H1 (cell line): ENCODE measurements at regions not wholly inside any gene's neighbourhood (a gene's known extent, or its start where the extent isn't known, plus 50 kb on each side); places are given as distances from the start of the nearest gene placed in this dataset.
A peak's percentile ranks its signal among the peaks of the same experiment; 100 is the strongest.

ENCODE experiments used
- CTCF ChIA-PET: fragments of 300-600 bp; sonication (Branson Sonifier 250); formaldehyde crosslinking; loops from one replicate; lab custom pipeline; 2021; ENCODE audit not compliant: partially characterized antibody; lab: Charles Lee
- POLR2A ChIA-PET: fragments of 300-600 bp; sonication (Branson Sonifier 250); formaldehyde crosslinking; loops from one replicate; lab custom pipeline; 2021; ENCODE audit warnings: inconsistent platforms; ENCODE audit not compliant: partially characterized antibody; lab: Charles Lee
- DNase-seq, 2 experiments: peaks; one replicate each; pipeline versions ENCODE4 v3.0.0 to v3.0.0-alpha.2; 2010 to 2022; ENCODE audit warnings: low spot score in 2 of 2, low read depth in 1 of 2, mixed read lengths in 1 of 2
- FAIRE-seq: peaks from 2 replicates; lab custom pipeline; 2011; peaks lifted over from hg19 to GRCh38; lab: Jason Lieb, UNC
- H2AFZ ChIP-seq: 2 replicates; pipeline ENCODE4 v1.8.1; 2012; ENCODE audit warnings: low read length, inconsistent platforms
- H2AK5ac ChIP-seq: 2 replicates; pipeline ENCODE4 v1.6.1; 2013; ENCODE audit warnings: low read depth, low read length
- H2BK120ac ChIP-seq: replicated peaks from 2 replicates; pipeline ENCODE3; 2013; ENCODE audit warnings: low read depth, low read length, inconsistent platforms
- H2BK12ac ChIP-seq: 2 replicates; pipeline ENCODE4 v1.6.1; 2013; ENCODE audit warnings: low read depth, low read length
- H2BK15ac ChIP-seq: 2 replicates; pipeline ENCODE4 v1.6.1; 2013; ENCODE audit warnings: low read length
- H2BK20ac ChIP-seq: 2 replicates; pipeline ENCODE4 v1.6.1; 2013; ENCODE audit warnings: low read length
- H2BK5ac ChIP-seq: 2 replicates; pipeline ENCODE4 v1.6.1; 2013; ENCODE audit warnings: low read depth, low read length
- H3K14ac ChIP-seq: 2 replicates; pipeline ENCODE4 v1.6.1; 2013; ENCODE audit warnings: inconsistent platforms; ENCODE audit not compliant: insufficient read length
- H3K18ac ChIP-seq: 2 replicates; pipeline ENCODE4 v1.6.1; 2013; ENCODE audit warnings: low read length; ENCODE audit errors: extremely low read depth
- H3K23ac ChIP-seq: 2 replicates; pipeline ENCODE4 v1.6.1; 2013; ENCODE audit warnings: inconsistent platforms; ENCODE audit not compliant: insufficient read length
- H3K23me2 ChIP-seq: 2 replicates; pipeline ENCODE4 v1.6.1; 2013; ENCODE audit warnings: low read depth, low read length
- H3K27ac ChIP-seq: 2 replicates; pipeline ENCODE4 v1.6.1; 2011; ENCODE audit warnings: low read depth, low read length, inconsistent platforms
- H3K27me3 ChIP-seq, 4 experiments: replicated peaks in 1 of 4; 1 replicate in 1 of 4; 2 replicates in 3 of 4; pipeline versions ENCODE4 v1.6.1 to v1.8.1; 2011 to 2013; ENCODE audit warnings: low read length in 3 of 4, mild to moderate bottlenecking in 3 of 4, inconsistent platforms in 2 of 4, mixed read lengths in 2 of 4, moderate library complexity in 1 of 4; ENCODE audit not compliant: control insufficient read depth in 3 of 4, insufficient read depth in 3 of 4; ENCODE audit errors: extremely low read depth in 1 of 4
- H3K36me3 ChIP-seq, 4 experiments: 2 replicates each; pipeline versions ENCODE4 v1.6.1 to v1.8.1; 2011 to 2013; ENCODE audit warnings: mild to moderate bottlenecking in 4 of 4, low read length in 3 of 4, moderate library complexity in 2 of 4, control low read depth in 1 of 4, inconsistent platforms in 1 of 4; ENCODE audit not compliant: insufficient read depth in 4 of 4, control insufficient read depth in 2 of 4
- H3K4ac ChIP-seq: replicated peaks from 2 replicates; pipeline ENCODE3; 2013; ENCODE audit warnings: low read length, low read depth, mixed read lengths, inconsistent platforms; ENCODE audit not compliant: insufficient read length
- H3K4me1 ChIP-seq, 4 experiments: replicated peaks in 1 of 4; 1 replicate in 1 of 4; 2 replicates in 3 of 4; pipeline versions ENCODE4 v1.6.1 to v1.8.1; 2011 to 2013; ENCODE audit warnings: low read length in 3 of 4, inconsistent platforms in 2 of 4, mixed read lengths in 1 of 4; ENCODE audit not compliant: insufficient read depth in 4 of 4, control insufficient read depth in 3 of 4
- H3K4me2 ChIP-seq, 2 experiments: 2 replicates each; pipeline versions ENCODE4 v1.6.1 to v1.8.1; 2011 to 2013; ENCODE audit warnings: low read depth in 2 of 2, low read length in 2 of 2, control low read depth in 1 of 2, inconsistent platforms in 1 of 2, mild to moderate bottlenecking in 1 of 2; ENCODE audit not compliant: insufficient read depth in 1 of 2
- H3K4me3 ChIP-seq, 4 experiments: fragments of 200-600, 300-600 bp in 1 of 4; sonication (generic), shearing (Covaris generic), sonication (Bioruptor Twin) in 1 of 4; 2 replicates each; pipeline versions ENCODE4 v1.5.1 to v1.8.1; 2011 to 2016; ENCODE audit warnings: low read length in 4 of 4, low read depth in 3 of 4, control low read depth in 2 of 4, inconsistent platforms in 2 of 4, mild to moderate bottlenecking in 2 of 4, mixed read lengths in 1 of 4, moderate library complexity in 1 of 4; ENCODE audit not compliant: insufficient read depth in 2 of 4; ENCODE audit errors: extremely low read depth in 1 of 4
- H3K56ac ChIP-seq: replicated peaks from 2 replicates; pipeline ENCODE3; 2013; ENCODE audit warnings: low read depth, mild to moderate bottlenecking, mixed read lengths, low read length, inconsistent platforms; ENCODE audit not compliant: insufficient read length
- H3K79me1 ChIP-seq: 2 replicates; pipeline ENCODE4 v1.6.1; 2013; ENCODE audit warnings: low read depth, low read length, control low read depth
- H3K79me2 ChIP-seq, 2 experiments: 2 replicates each; pipeline versions ENCODE4 v1.6.1 to v1.8.1; 2012 to 2013; ENCODE audit warnings: low read length in 2 of 2, mild to moderate bottlenecking in 2 of 2, inconsistent platforms in 1 of 2; ENCODE audit not compliant: insufficient read depth in 2 of 2, control insufficient read depth in 1 of 2
- H3K9ac ChIP-seq, 4 experiments: replicated peaks in 1 of 4; 1 replicate in 1 of 4; 2 replicates in 3 of 4; pipeline versions ENCODE4 v1.6.1 to v1.8.1; 2011 to 2013; ENCODE audit warnings: low read depth in 3 of 4, low read length in 3 of 4, control low read depth in 2 of 4, mild to moderate bottlenecking in 2 of 4, moderate library complexity in 2 of 4, inconsistent platforms in 1 of 4; ENCODE audit errors: extremely low read depth in 1 of 4
- H3K9me3 ChIP-seq, 2 experiments: 2 replicates each; pipeline versions ENCODE4 v1.6.1 to v1.8.1; 2012 to 2013; ENCODE audit warnings: mild to moderate bottlenecking in 2 of 2, moderate library complexity in 2 of 2, control low read depth in 1 of 2, inconsistent platforms in 1 of 2, low read depth in 1 of 2, low read length in 1 of 2, mixed read lengths in 1 of 2; ENCODE audit not compliant: insufficient read depth in 2 of 2
- H4K20me1 ChIP-seq, 2 experiments: replicated peaks in 1 of 2; 2 replicates each; pipeline versions ENCODE3 to v1.8.1; 2011 to 2013; ENCODE audit warnings: inconsistent platforms in 2 of 2, low read length in 2 of 2, mild to moderate bottlenecking in 1 of 2; ENCODE audit not compliant: insufficient read depth in 2 of 2, control insufficient read depth in 1 of 2
- H4K5ac ChIP-seq: 2 replicates; pipeline ENCODE4 v1.6.1; 2013; ENCODE audit warnings: low read length, low read depth, mixed read lengths, inconsistent platforms; ENCODE audit not compliant: insufficient read length
- H4K8ac ChIP-seq: 2 replicates; pipeline ENCODE4 v1.8.0; 2013; ENCODE audit warnings: mild to moderate bottlenecking, moderate library complexity, low read length, inconsistent platforms; ENCODE audit not compliant: insufficient read depth; ENCODE audit errors: extremely low read depth
- H4K91ac ChIP-seq: replicated peaks from 2 replicates; pipeline ENCODE3; 2013; ENCODE audit warnings: low read length, mixed read lengths, inconsistent platforms; ENCODE audit not compliant: insufficient read length
- ATF3 ChIP-seq: IDR thresholded peaks from 2 replicates; pipeline ENCODE4 v1.6.1; 2011; ENCODE audit warnings: low read depth, mild to moderate bottlenecking, low read length; ENCODE audit not compliant: insufficient read depth
- CTBP2 ChIP-seq: IDR thresholded peaks from 2 replicates; pipeline ENCODE4 v1.7.0; 2011; ENCODE audit warnings: borderline replicate concordance, mild to moderate bottlenecking, moderate library complexity, mixed read lengths, low read length; ENCODE audit not compliant: insufficient read depth, insufficient read length
- EP300 ChIP-seq, 2 experiments: IDR thresholded peaks; 1 replicate in 1 of 2; 2 replicates in 1 of 2; pipeline ENCODE4 v1.6.1; 2011 to 2012; ENCODE audit warnings: low read depth in 2 of 2, low read length in 2 of 2, mild to moderate bottlenecking in 2 of 2, borderline replicate concordance in 1 of 2, inconsistent platforms in 1 of 2, moderate library complexity in 1 of 2
- GABPA ChIP-seq: IDR thresholded peaks from 2 replicates; pipeline ENCODE4 v1.6.1; 2011; ENCODE audit warnings: mild to moderate bottlenecking, low read length, moderate library complexity, borderline replicate concordance; ENCODE audit not compliant: insufficient read depth
- RFX5 ChIP-seq: IDR thresholded peaks from 2 replicates; pipeline ENCODE4 v1.6.1; 2011; ENCODE audit warnings: low read depth, low read length, improper control_type of control experiment, borderline replicate concordance
- RNF2 ChIP-seq: fragments of 200-900, 300-1000 bp; sonication (generic); IDR thresholded peaks from 2 replicates; pipeline ENCODE4 v1.7.1; 2016; ENCODE audit warnings: borderline replicate concordance, low read depth, mild to moderate bottlenecking, antibody characterized with exemption, low read length; ENCODE audit not compliant: poor library complexity, severe bottlenecking; ENCODE audit errors: missing control alignments
- SP2 ChIP-seq: IDR thresholded peaks from 2 replicates; pipeline ENCODE4 v1.6.1; 2012; ENCODE audit warnings: mild to moderate bottlenecking, low read length, inconsistent platforms
- TAF1 ChIP-seq: IDR thresholded peaks from 2 replicates; pipeline ENCODE4 v1.6.1; 2011; ENCODE audit warnings: mild to moderate bottlenecking, low read depth, low read length
- TAF7 ChIP-seq: optimal IDR thresholded peaks from 2 replicates; pipeline ENCODE3; 2011; ENCODE audit warnings: low read depth, mild to moderate bottlenecking, inconsistent platforms, low read length, moderate library complexity, borderline replicate concordance
- YY1 ChIP-seq: IDR thresholded peaks from 2 replicates; pipeline ENCODE4 v1.6.1; 2011; ENCODE audit warnings: low read depth, mild to moderate bottlenecking, low read length
- WGBS, 2 experiments: shearing (Covaris generic) in 1 of 2; methylation state at CpG; one replicate each; pipeline versions ENCODE4 v1.1.6 to v1.1.7; 2013 to 2015; ENCODE audit warnings: low lambda C conversion rate in 2 of 2, mixed read lengths in 2 of 2, inconsistent platforms in 1 of 2, low coverage in 1 of 2, missing lambda C conversion rate in 1 of 2; ENCODE audit not compliant: insufficient replicate concordance in 2 of 2, insufficient coverage in 1 of 2, insufficient read length in 1 of 2; ENCODE audit errors: extremely low coverage in 1 of 2, missing lambda C conversion rate in 1 of 2; 5-methylcytosine and 5-hydroxymethylcytosine counted together

GRCh38 chr5:116814626-116815385, 240.2 kb upstream of the SEMA6A start:
- Histone ChIP-seq H3K36me3 (no peaks in the 10 kb centered on the region), H2BK20ac (peak overlapping the region; percentile 73; the same call in 1 of the 2 replicates), H3K23ac (no peak overlapping the region), H3K9me3 (no peaks in the 10 kb centered on the region), H2BK15ac (no peak overlapping the region), H2AK5ac (no peak overlapping the region), H3K27ac (no peak overlapping the region), H3K4ac (no peak overlapping the region), H3K23me2 (no peaks in the 10 kb centered on the region), H3K56ac (no peak overlapping the region), H2AFZ (no peak overlapping the region), H4K20me1 (no peaks in the 10 kb centered on the region), H3K9ac (no peak overlapping the region; a peak in 1 of 7 replicates), H4K91ac (peak overlapping the region; percentile 49), H3K18ac (peak overlapping the region; percentile 16; the same call in 1 of the 2 replicates), H3K4me2 (no peak overlapping the region), H2BK120ac (peak overlapping the region; percentile 80), H3K4me1 (peaks cover 2 to 14% (median 13%) of the 10 kb centered on the region in 4 experiments; a peak in 5 of 7 replicates), H4K5ac (peak overlapping the region; percentile 60), H2BK5ac (peak overlapping the region; percentile 50; the same call in 1 of the 2 replicates), H3K27me3 (no peaks in the 10 kb centered on the region), H3K79me1 (no peaks in the 10 kb centered on the region), H2BK12ac (peak overlapping the region; percentile 70), H3K79me2 (no peaks in the 10 kb centered on the region), H4K8ac (no peak overlapping the region), H3K14ac (no peak overlapping the region), H3K4me3 (no peak overlapping the region)
- ChIA-PET CTCF (no interaction called here), POLR2A (interaction anchor here (1.5 to 1.8 kb wide), 2 partner anchors 50 to 240 kb away, joined by 4 to 7 read pairs; partner anchors contain the start of gene SEMA6A)
- FAIRE-seq (peak; percentile 72), DNase-seq (no peak)
- WGBS, 2 experiments = 82% methylated on average over 10 of the region's 10 CpGs; no CpG with 5 or more reads in 1 of the 2 experiments
- no peak for TF ChIP-seq TAF7
- no peak for TF ChIP-seq SP2
- TF ChIP-seq CTBP2 = no peak
- no peak for TF ChIP-seq TAF1
- TF ChIP-seq GABPA = no peak
- TF ChIP-seq RNF2 = no peak
- no peak for TF ChIP-seq EP300 (IDR thresholded peaks at IDR 0.05; ENCODE audit: borderline replicate concordance in 1 of 2, low read depth in 2 of 2, low read length in 2 of 2)
- TF ChIP-seq YY1 = no peak
- no peak for TF ChIP-seq RFX5
- TF ChIP-seq ATF3 = no peak
